Stimulated activated CD8-positive, alpha-beta memory T cell treated with anti-CD3 and anti-CD28 coated beads, Interleukin-15, amount 100 ng/mL, for 48 hours (primary cell): ENCODE measurements at regions not wholly inside any gene's neighbourhood (a gene's known extent, or its start where the extent isn't known, plus 50 kb on each side); places are given as distances from the start of the nearest gene placed in this dataset.
"Not testable (repeated sequence)": the region's sequence is repeated elsewhere in the genome, so short reads cannot be mapped to it uniquely, and the experiment has no call there.

Experiments
- DNase-seq, 2 donors: peaks; one replicate each; pipeline ENCODE4 v3.0.0-alpha.2; 2020; ENCODE audit warnings: low read depth in 2 of 2

DNA sequence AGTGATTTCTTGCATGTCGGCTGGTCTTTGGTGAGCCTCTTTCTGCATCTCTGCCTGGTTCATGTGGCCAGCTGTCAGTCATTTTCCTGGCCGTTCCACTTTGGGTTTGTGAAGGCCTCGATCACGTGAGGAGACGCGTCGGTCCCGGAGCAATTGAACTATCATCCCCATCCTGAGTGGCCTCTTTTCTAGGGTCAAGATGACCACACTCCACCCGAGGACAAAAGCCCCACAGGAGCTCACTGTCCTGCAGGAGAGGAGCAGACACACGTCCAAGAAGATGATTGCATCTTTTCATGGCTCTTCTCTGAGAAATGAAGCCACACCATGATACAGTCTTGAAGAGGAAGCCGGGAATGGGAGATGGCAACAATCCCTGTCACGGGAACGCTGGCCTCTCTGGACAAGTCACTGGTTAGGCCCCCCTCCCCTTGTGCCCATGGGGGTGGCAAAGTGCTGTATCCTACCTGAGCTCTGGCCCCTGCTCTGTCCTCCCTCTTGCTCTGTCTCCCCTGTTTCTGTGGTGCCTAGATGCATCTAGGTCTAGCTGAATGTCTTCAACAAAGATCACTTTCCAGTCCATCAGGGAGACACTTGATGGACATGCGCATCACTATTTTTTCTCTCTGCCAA, 291.4 kb upstream of the ZNF337 start:
- DNase-seq, result not testable (repeated sequence)

DNA sequence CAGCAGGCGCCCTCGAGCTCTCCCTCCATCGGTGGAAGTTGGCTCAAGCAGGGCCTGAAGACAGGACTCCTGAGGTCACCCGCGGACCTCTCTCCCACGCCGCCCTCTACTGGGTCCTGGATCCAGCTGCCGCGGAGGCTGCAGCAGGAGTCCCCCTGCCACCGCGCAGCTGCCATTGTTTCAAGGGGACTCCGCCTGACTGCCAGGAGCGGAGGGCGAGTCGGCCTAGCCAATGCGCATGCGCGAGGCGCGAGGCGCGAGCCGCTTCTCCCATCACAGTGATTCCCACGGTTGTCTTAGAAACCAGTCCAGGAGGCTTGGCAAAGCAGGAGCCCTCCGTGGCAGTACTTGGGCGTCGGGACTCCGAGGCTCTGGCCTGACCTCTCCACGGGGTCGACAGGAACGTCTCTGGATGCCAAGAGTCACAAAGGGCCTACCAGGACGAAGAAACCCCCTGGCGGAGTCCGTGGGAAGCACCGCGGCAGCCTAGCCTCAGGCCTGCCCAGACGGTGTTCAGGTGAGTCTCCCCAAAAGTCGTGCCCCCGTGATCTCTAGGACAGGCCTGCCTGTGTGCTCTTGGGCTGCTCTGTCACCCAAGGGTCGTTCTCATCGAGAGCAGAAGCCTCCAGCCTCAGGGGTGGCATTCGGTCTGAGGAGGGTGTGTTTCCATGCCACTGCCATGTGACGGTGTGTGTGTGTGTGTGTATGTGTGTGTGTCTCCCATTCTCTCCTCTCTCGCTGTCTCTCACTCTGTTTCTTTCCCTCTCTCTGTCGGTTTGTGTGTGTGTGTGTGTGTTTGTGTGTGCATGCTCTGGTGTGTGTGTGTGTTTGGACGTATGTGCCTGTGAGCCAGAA, 290.6 kb upstream of the ZNF337 start:
- DNase-seq, result peak; percentile 26 to 27

DNA sequence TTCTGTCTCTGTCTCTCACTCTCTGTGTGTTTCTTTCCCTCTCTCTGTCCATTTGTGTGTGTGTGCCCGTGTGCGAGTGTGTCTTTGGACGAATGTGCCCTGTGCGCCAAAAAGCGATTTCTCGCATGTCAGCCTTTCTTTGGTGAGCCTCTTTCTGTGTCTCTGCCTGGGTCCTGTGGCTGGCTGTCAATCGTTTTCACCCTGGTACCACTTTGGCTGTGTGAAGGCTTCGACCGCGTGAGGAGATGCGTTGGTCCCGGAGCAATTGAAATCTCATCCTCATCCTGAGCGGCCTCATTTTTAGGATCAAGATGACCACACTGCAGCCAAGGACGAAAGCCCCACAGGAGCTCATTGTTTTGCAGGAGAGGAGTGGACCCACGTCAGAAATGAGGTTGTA, 288.9 kb upstream of the ZNF337 start:
- no peak for DNase-seq

- peak in 1 of 2 donors; percentile 17 for DNase-seq
These were observed 288.3 kb upstream of the ZNF337 start for GRCh38 chr20:25984933-25985332.

DNA sequence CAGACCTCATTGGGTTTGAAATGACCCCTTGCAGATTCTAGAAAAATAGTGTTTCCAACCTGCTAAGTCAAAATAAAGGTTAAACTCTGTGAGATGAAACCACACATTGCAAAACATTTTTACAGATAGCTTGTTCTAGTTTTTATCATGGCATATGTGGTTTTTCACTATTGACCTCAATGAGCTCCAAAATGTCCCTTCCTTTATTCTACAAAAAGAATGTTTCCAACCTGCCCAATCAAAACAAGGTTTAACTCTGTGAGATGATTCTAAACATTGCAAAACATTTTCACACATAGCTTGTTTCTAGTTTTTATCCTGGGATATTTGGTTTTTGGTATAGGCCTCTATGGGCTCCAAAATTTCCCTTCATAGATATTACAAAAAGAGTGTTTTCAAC, 286.0 kb upstream of the ZNF337 start:
- not testable (repeated sequence) for DNase-seq

GRCh38 chr20:25978450-25979190, 282.0 kb upstream of the ZNF337 start:
- DNase-seq, result not testable (repeated sequence)

DNA sequence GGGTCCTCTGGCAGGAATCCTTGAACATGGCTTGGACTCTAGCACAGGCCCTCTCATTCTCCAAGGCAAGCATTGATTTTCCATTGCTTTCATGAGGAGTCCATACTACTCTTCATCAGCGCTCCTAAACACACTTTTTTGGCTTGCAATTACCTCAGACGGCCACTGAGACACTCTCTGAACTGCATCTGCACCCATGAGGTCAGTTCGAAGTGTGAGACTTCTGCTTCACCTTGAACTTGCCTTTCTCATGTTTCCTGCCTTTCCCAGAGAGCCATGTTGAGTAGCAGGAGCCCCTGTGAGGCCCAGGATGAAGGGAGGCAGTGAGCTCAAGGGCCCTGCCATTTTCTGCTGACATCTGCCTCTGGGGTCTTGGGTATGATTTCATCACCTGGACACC, 279.2 kb upstream of the ZNF337 start:
- DNase-seq, result not testable (repeated sequence)

DNA sequence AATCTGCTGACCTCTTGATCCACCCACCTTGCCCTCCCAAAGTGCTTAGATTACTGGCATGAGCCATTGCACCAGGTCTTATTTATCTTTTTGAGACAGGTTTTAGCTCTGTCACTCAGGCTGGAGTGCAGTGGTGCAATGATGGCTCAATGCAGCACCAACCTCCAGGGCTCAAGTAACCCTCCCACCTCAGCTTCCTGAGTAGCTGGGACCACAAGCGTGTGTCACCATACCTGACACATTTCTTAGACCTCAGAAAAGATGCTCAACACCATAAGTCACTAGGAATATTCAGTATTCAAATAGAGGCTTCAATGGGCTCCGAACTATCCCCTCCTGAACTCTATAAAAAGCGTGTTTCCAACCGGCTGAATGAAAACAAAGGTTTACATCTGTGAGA, 268.6 kb upstream of the ZNF337 start:
- DNase-seq, result not testable (repeated sequence)

GRCh38 chr20:25953876-25954275, 257.2 kb upstream of the ZNF337 start:
- not testable (repeated sequence) for DNase-seq

GRCh38 chr20:25935230-25935629, 238.6 kb upstream of the ZNF337 start:
- DNase-seq, result not testable (repeated sequence)

- DNase-seq, result not testable (repeated sequence)
These were observed 236.2 kb upstream of the ZNF337 start for GRCh38 chr20:25932806-25933205.

GRCh38 chr20:25932170-25932569, 235.5 kb upstream of the ZNF337 start:
- not testable (repeated sequence) for DNase-seq

GRCh38 chr20:25902321-25902720, 205.7 kb upstream of the ZNF337 start:
- not testable (repeated sequence) for DNase-seq

DNA sequence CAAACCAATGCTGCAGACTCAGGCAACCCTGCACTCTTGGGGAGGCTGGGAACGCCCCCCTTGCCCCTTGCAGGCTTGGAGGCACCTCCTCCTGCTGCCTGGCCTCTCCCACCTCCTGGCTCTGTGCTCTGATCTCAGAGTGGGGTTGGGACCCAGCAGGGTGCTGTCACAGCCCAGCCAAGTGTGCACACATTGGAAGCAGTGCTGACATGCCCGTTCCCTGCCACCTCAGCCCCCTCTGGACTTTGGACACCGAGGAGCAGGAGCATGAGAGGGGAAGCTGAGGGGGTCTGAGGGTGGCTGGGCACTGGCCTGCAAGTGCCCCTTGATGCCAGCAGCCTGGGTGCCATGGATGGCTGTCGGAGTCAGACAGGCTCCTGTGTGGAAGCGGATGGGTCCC, 202.0 kb upstream of the ZNF337 start:
- not testable (repeated sequence) for DNase-seq

- not testable (repeated sequence) for DNase-seq
These were observed 182.4 kb upstream of the ZNF337 start for GRCh38 chr20:25879096-25879495.

DNA sequence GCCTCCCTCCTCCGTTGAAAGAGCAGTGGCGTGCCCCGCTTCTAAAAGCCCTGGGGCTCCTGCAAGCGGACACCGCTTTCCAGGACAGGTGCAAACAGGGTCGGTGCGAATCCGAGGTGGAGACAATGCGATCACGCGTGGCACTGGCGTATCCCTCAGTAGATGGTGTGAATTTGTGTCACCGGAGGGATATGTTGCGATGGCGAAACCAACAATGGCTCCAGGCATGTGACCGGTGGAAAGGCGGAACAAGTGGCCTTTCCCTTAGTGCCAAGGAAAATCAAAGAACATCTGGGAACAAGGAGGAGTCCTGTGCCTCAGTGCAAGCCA, 172.0 kb upstream of the ZNF337 start:
- DNase-seq, result not testable (repeated sequence)

GRCh38 chr20:25867776-25868649, 171.4 kb upstream of the ZNF337 start:
- DNase-seq, result peak; percentile 43 to 68

DNA sequence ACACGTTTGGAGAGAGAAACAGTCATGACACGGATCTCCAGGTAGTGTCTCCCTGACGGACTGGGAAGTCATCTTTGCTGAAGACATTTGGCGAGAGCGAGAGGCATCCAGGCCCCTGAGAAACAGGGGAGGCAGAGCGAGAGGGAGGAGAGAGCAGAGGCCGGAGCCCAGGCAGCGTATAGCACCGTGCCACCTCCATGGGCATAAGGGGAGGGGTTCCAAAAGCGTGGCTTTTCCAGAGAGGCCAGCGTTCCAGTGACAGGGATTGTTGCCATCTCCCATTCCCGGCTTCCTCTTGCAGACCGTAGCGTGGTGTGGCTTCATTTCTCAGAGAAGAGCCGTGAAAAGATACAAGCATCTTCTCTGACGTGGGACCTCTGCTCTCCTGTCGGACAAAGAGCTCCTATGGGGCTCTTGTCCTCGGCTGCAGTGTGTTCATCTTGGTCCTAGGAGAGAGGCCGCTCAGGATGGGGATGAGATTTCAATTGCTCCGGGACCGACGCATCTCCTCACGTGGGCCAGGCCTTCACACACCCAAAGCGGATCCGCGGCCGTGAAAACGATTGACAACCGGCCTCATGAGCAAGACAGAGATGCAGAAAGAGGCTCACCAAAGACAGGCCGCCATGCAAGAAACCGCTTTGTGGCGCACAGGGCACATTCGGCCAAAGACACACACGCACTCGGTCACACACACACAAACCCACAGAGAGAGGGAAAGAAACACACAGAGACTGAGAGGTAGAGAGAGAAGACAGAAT, 170.5 kb upstream of the ZNF337 start:
- not testable (repeated sequence) for DNase-seq

- DNase-seq, result peak; percentile 50 to 63
These were observed 169.3 kb upstream of the ZNF337 start for GRCh38 chr20:25865715-25866656.
